SK-N-SH (cell line): ENCODE measurements at regions not wholly inside any gene's neighbourhood (a gene's known extent, or its start where the extent isn't known, plus 50 kb on each side); places are given as distances from the start of the nearest gene placed in this dataset.

Source experiments
- ELF1 ChIP-seq: IDR thresholded peaks from 2 replicates; pipeline ENCODE4 v1.4.0; 2012
- EZH2phosphoT487 ChIP-seq: fragments of 200-600 bp; sonication (generic); IDR thresholded peaks from 2 replicates; pipeline ENCODE4 v1.6.1; 2017; ENCODE audit warnings: low read depth, mixed run types, mild to moderate bottlenecking, antibody characterized with exemption, moderate library complexity, borderline replicate concordance
- MXI1 ChIP-seq: IDR thresholded peaks from 2 replicates; pipeline ENCODE4 v1.6.1; 2012; ENCODE audit warnings: mild to moderate bottlenecking, low read depth, low read length, improper control_type of control experiment
- NRF1 ChIP-seq: IDR thresholded peaks from 2 replicates; pipeline ENCODE4 v1.6.1; 2012; ENCODE audit warnings: low read depth, mild to moderate bottlenecking, low read length
- POLR2AphosphoS5 ChIP-seq: IDR thresholded peaks from 2 replicates; pipeline ENCODE4 v1.6.1; 2012; ENCODE audit warnings: low read depth, low read length
- SMC3 ChIP-seq: IDR thresholded peaks from 2 replicates; pipeline ENCODE4 v1.6.1; 2012; ENCODE audit warnings: low read depth, low read length, improper control_type of control experiment
- TAF1 ChIP-seq: IDR thresholded peaks from 2 replicates; pipeline ENCODE4 v1.6.1; 2012; ENCODE audit warnings: low read depth, mild to moderate bottlenecking, low read length, moderate library complexity, borderline replicate concordance
- YY1 ChIP-seq: IDR thresholded peaks from 2 replicates; pipeline ENCODE4 v1.4.0; 2012; ENCODE audit warnings: low read depth, mild to moderate bottlenecking
- TF ChIP-seq, protein P1 (sequence below): fragments of 200-600 bp; sonication (generic); IDR thresholded peaks from 2 replicates; pipeline ENCODE4 v1.6.1; 2017; ENCODE audit warnings: antibody characterized with exemption, mild to moderate bottlenecking, moderate library complexity
- TF ChIP-seq, protein P2 (sequence below): fragments of 150-350 bp; IDR thresholded peaks from 2 replicates; pipeline ENCODE4 v1.6.1; 2017; ENCODE audit warnings: antibody characterized with exemption, low read length, low read depth, borderline replicate concordance
- TF ChIP-seq, protein P3 (sequence below): fragments of 150-350 bp; IDR thresholded peaks from 2 replicates; pipeline ENCODE4 v1.6.1; 2016; ENCODE audit warnings: mild to moderate bottlenecking, low read depth, low read length
- TF ChIP-seq, protein P4 (sequence below): IDR thresholded peaks from 2 replicates; pipeline ENCODE4 v1.4.0; 2012; ENCODE audit warnings: low read depth, borderline replicate concordance

DNA sequence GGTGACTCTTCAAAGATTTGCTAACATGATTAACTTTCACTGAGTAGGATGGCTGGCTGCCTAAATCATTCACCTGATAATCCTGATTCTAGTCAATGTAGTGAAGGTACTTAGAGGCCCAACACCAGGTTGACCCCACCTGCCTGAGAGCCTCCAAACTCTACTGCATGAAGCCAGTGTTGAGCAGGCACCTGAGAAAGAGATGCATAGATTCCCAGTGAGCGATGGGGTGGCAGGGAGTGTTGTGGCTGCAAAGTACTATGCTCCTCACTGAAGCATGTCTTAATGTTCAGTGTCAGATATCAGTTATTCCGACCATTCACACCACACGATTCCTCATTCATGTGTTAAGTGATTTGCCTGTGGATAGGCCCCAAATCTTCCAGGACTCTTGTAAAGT, 804.4 kb downstream of the TLE4 start:
- TF ChIP-seq YY1, result no peak
- TF ChIP-seq NRF1, result no peak
- no peak for TF ChIP-seq SMC3
- TF ChIP-seq, protein P1, sequence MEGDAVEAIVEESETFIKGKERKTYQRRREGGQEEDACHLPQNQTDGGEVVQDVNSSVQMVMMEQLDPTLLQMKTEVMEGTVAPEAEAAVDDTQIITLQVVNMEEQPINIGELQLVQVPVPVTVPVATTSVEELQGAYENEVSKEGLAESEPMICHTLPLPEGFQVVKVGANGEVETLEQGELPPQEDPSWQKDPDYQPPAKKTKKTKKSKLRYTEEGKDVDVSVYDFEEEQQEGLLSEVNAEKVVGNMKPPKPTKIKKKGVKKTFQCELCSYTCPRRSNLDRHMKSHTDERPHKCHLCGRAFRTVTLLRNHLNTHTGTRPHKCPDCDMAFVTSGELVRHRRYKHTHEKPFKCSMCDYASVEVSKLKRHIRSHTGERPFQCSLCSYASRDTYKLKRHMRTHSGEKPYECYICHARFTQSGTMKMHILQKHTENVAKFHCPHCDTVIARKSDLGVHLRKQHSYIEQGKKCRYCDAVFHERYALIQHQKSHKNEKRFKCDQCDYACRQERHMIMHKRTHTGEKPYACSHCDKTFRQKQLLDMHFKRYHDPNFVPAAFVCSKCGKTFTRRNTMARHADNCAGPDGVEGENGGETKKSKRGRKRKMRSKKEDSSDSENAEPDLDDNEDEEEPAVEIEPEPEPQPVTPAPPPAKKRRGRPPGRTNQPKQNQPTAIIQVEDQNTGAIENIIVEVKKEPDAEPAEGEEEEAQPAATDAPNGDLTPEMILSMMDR, result no peak
- TF ChIP-seq MXI1, result no peak
- TF ChIP-seq POLR2AphosphoS5, result no peak
- TF ChIP-seq ELF1, result no peak
- TF ChIP-seq, protein P2, sequence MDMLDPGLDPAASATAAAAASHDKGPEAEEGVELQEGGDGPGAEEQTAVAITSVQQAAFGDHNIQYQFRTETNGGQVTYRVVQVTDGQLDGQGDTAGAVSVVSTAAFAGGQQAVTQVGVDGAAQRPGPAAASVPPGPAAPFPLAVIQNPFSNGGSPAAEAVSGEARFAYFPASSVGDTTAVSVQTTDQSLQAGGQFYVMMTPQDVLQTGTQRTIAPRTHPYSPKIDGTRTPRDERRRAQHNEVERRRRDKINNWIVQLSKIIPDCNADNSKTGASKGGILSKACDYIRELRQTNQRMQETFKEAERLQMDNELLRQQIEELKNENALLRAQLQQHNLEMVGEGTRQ, result no peak
- TF ChIP-seq, protein P3, sequence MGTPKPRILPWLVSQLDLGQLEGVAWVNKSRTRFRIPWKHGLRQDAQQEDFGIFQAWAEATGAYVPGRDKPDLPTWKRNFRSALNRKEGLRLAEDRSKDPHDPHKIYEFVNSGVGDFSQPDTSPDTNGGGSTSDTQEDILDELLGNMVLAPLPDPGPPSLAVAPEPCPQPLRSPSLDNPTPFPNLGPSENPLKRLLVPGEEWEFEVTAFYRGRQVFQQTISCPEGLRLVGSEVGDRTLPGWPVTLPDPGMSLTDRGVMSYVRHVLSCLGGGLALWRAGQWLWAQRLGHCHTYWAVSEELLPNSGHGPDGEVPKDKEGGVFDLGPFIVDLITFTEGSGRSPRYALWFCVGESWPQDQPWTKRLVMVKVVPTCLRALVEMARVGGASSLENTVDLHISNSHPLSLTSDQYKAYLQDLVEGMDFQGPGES, result no peak
- no peak for TF ChIP-seq TAF1
- TF ChIP-seq EZH2phosphoT487, result no peak
- TF ChIP-seq, protein P4, sequence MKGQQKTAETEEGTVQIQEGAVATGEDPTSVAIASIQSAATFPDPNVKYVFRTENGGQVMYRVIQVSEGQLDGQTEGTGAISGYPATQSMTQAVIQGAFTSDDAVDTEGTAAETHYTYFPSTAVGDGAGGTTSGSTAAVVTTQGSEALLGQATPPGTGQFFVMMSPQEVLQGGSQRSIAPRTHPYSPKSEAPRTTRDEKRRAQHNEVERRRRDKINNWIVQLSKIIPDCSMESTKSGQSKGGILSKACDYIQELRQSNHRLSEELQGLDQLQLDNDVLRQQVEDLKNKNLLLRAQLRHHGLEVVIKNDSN, result no peak
